OCI-LY7 (cell line): ENCODE measurements at regions not wholly inside any gene's neighbourhood (a gene's known extent, or its start where the extent isn't known, plus 50 kb on each side); places are given as distances from the start of the nearest gene placed in this dataset.

Source experiments
- BruUV-seq: library from RNA; stranded (reverse); fragments of 400-500 nt; replicated peaks from 2 replicates; lab custom pipeline; 2021; lab: Mats Ljungman, UMichigan
- CTCF ChIA-PET: fragments of 300-600 bp; sonication (Branson Sonifier 250); formaldehyde crosslinking; loops from one replicate; lab custom pipeline; 2022; ENCODE audit warnings: antibody characterized with exemption; ENCODE audit not compliant: unreplicated experiment; lab: Charles Lee
- POLR2A ChIA-PET: fragments of 300-600 bp; sonication (Branson Sonifier 250); formaldehyde crosslinking; loops from one replicate; lab custom pipeline; 2022; ENCODE audit warnings: antibody characterized with exemption; lab: Charles Lee
- DNase-seq: peaks from one replicate; pipeline ENCODE4 v3.0.0-alpha.2; 2015; ENCODE audit warnings: low spot score
- H2AFZ ChIP-seq: fragments of 200-600 bp; sonication (generic), shearing (Covaris generic); 2 replicates; pipeline ENCODE4 v1.6.1; 2014; ENCODE audit warnings: mild to moderate bottlenecking, antibody characterized with exemption, low read length, moderate library complexity
- H3K27ac ChIP-seq: fragments of 200-600 bp; sonication (generic); 2 replicates; pipeline ENCODE4 v1.5.1; 2014; ENCODE audit warnings: mixed run types, low read depth, mild to moderate bottlenecking, moderate library complexity, low read length, inconsistent platforms; ENCODE audit not compliant: poor library complexity, severe bottlenecking
- H3K36me3 ChIP-seq: fragments of 200-600 bp; sonication (generic); 2 replicates; pipeline ENCODE4 v1.6.1; 2014; ENCODE audit warnings: mild to moderate bottlenecking, antibody characterized with exemption, low read length, moderate library complexity, mixed read lengths; ENCODE audit not compliant: insufficient read depth
- H3K4me1 ChIP-seq: fragments of 200-600 bp; sonication (generic); 2 replicates; pipeline ENCODE4 v1.5.1; 2014; ENCODE audit warnings: mild to moderate bottlenecking, low read length; ENCODE audit not compliant: insufficient read depth, poor library complexity, severe bottlenecking
- H3K4me2 ChIP-seq: fragments of 200-600 bp; sonication (generic); 2 replicates; pipeline ENCODE4 v1.6.1; 2014; ENCODE audit warnings: mild to moderate bottlenecking, low read length
- H3K4me3 ChIP-seq: fragments of 200-600 bp; sonication (generic); 2 replicates; pipeline ENCODE4 v1.5.1; 2014; ENCODE audit warnings: mild to moderate bottlenecking, low read depth, low read length; ENCODE audit not compliant: poor library complexity, severe bottlenecking
- H3K79me2 ChIP-seq: fragments of 200-600 bp; sonication (generic); 2 replicates; pipeline ENCODE4 v1.6.1; 2016; ENCODE audit warnings: low read depth, mild to moderate bottlenecking, low read length, moderate library complexity, mixed read lengths; ENCODE audit not compliant: insufficient read depth
- H3K9me2 ChIP-seq: fragments of 200-600 bp; sonication (generic); 2 replicates; pipeline ENCODE4 v1.6.1; 2016; ENCODE audit warnings: mild to moderate bottlenecking, low read length, mixed read lengths; ENCODE audit not compliant: insufficient read depth
- H3K9me3 ChIP-seq: fragments of 200-600 bp; sonication (generic); 2 replicates; pipeline ENCODE4 v1.6.1; 2014; ENCODE audit warnings: mild to moderate bottlenecking, mixed run types, low read length, mixed read lengths
- H4K20me1 ChIP-seq: fragments of 200-600 bp; sonication (generic); 2 replicates; pipeline ENCODE4 v1.6.1; 2014; ENCODE audit warnings: mild to moderate bottlenecking, antibody characterized with exemption, low read length, moderate library complexity, mixed read lengths; ENCODE audit not compliant: insufficient read depth
- EZH2phosphoT487 ChIP-seq: fragments of 200-600 bp; sonication (generic); IDR thresholded peaks from 2 replicates; pipeline ENCODE4 v1.6.1; 2018; ENCODE audit warnings: low read depth, borderline replicate concordance, mild to moderate bottlenecking, mixed run types, antibody characterized with exemption, low read length, moderate library complexity, mixed read lengths
- intact Hi-C: fragments of 100-400 bp; cut with micrococcal nuclease; formaldehyde crosslinking; loops from one replicate; pipeline ENCODE4 v1.10.0; 2022; ENCODE audit not compliant: unreplicated experiment
- TF ChIP-seq, protein P1 (sequence below): fragments of 200-600 bp; sonication (generic); conservative IDR thresholded peaks from 2 replicates; pipeline ENCODE4 v1.5.1; 2014; ENCODE audit warnings: mild to moderate bottlenecking, antibody characterized with exemption, low read length, moderate library complexity, mixed read lengths

DNA sequence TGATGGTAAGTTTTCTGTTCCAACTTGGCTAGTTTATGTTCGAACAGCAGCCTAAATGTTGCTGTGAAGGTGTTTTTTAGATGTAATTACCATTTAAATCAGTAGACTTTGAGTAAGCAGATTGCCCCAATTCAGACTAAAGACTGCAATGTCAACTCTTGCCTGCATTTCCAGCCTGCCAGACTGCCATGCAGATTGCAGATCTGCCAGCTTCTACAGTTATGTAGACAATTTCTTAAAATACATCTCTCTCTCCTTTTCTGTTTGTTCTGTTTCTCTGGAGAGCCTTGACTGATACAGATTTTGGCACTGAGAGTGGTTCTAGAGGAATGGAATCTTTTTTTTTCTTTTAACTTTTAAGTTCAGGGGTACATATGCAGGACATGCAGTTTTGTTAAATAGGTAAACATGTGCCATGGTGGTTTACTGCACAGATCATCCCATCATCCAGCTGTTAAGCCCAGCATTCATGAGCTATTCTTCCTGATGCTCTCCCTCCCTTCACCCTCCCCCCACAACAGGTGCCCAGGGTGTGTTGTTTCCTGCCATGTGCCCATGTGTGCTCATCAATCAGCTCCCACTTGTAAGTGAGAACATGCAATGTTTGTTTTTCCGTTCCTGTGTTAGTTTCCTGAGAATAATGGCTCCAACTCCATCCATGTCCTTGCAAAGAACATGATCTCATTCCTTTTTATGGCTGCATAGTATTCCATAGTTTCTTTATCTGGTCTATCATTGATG lies 227.8 kb downstream of the CPE start:
- H3K4me1 ChIP-seq = no peaks in the 10 kb centered on the region
- H3K4me3 ChIP-seq = no peak overlapping the region
- H4K20me1 ChIP-seq = no peaks in the 10 kb centered on the region
- intact Hi-C loops = no loop called here
- H3K79me2 ChIP-seq = no peaks in the 10 kb centered on the region
- TF ChIP-seq EZH2phosphoT487 = no peak
- TF ChIP-seq, protein P1, sequence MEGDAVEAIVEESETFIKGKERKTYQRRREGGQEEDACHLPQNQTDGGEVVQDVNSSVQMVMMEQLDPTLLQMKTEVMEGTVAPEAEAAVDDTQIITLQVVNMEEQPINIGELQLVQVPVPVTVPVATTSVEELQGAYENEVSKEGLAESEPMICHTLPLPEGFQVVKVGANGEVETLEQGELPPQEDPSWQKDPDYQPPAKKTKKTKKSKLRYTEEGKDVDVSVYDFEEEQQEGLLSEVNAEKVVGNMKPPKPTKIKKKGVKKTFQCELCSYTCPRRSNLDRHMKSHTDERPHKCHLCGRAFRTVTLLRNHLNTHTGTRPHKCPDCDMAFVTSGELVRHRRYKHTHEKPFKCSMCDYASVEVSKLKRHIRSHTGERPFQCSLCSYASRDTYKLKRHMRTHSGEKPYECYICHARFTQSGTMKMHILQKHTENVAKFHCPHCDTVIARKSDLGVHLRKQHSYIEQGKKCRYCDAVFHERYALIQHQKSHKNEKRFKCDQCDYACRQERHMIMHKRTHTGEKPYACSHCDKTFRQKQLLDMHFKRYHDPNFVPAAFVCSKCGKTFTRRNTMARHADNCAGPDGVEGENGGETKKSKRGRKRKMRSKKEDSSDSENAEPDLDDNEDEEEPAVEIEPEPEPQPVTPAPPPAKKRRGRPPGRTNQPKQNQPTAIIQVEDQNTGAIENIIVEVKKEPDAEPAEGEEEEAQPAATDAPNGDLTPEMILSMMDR = no peak
- no peak for DNase-seq
- no peaks in the 10 kb centered on the region for H3K36me3 ChIP-seq
- BruUV-seq = no TSS peak
- H3K9me2 ChIP-seq = no peaks in the 10 kb centered on the region
- POLR2A ChIA-PET = no interaction called here
- no peak overlapping the region for H3K4me2 ChIP-seq
- no peaks in the 10 kb centered on the region for H3K9me3 ChIP-seq
- H3K27ac ChIP-seq = no peak overlapping the region
- no peak overlapping the region for H2AFZ ChIP-seq
- CTCF ChIA-PET = no interaction called here

- Histone ChIP-seq H3K36me3 (no peaks in the 10 kb centered on the region), H3K27ac (no peak overlapping the region), H3K9me2 (no peaks in the 10 kb centered on the region), H3K9me3 (no peaks in the 10 kb centered on the region), H3K4me3 (no peak overlapping the region), H3K4me2 (no peak overlapping the region), H3K79me2 (no peaks in the 10 kb centered on the region), H3K4me1 (no peaks in the 10 kb centered on the region), H4K20me1 (no peaks in the 10 kb centered on the region), H2AFZ (no peak overlapping the region)
- TF ChIP-seq EZH2phosphoT487 = no peak
- TF ChIP-seq, protein P1 = no peak
- intact Hi-C loops = no loop called here
- POLR2A ChIA-PET = no interaction called here
- BruUV-seq = no TSS peak
- CTCF ChIA-PET = no interaction called here
- no peak for DNase-seq
Observed at GRCh38 chr4:165609653-165610052, 230.8 kb downstream of the CPE start.

- ChIA-PET POLR2A (interaction anchor here (0.9 kb wide), 1 partner anchor 430 kb away, joined by 3 read pairs; no protein-coding TSS in a partner anchor), CTCF (no interaction called here)
- Histone ChIP-seq H4K20me1 (no peaks in the 10 kb centered on the region), H3K9me3 (no peaks in the 10 kb centered on the region), H3K9me2 (no peaks in the 10 kb centered on the region), H3K27ac (no peak overlapping the region), H3K4me3 (no peak overlapping the region), H3K4me2 (no peak overlapping the region), H3K4me1 (no peaks in the 10 kb centered on the region), H3K79me2 (no peaks in the 10 kb centered on the region), H3K36me3 (no peaks in the 10 kb centered on the region), H2AFZ (no peak overlapping the region)
- DNase-seq = no peak
- BruUV-seq = no TSS peak
- TF ChIP-seq, protein P1 = no peak
- no peak for TF ChIP-seq EZH2phosphoT487
- intact Hi-C loops = no loop called here
Observed at GRCh38 chr4:165610679-165611437, 232.1 kb downstream of the CPE start.
